GM12865 (cell line): ENCODE measurements at regions not wholly inside any gene's neighbourhood (a gene's known extent, or its start where the extent isn't known, plus 50 kb on each side); places are given as distances from the start of the nearest gene placed in this dataset.

ENCODE experiments used
- DNase-seq: peaks from one replicate; pipeline ENCODE4 v3.0.0; 2010; ENCODE audit warnings: low read depth
- H3K4me3 ChIP-seq: 2 replicates; pipeline ENCODE4 v1.5.1; 2011; ENCODE audit warnings: mild to moderate bottlenecking, low read depth, low read length, control low read depth
- TF ChIP-seq, protein P1 (sequence below): IDR thresholded peaks from 2 replicates; pipeline ENCODE4 v1.5.1; 2011; ENCODE audit warnings: low read length, control low read depth, low read depth, inconsistent platforms; ENCODE audit not compliant: insufficient read depth; ENCODE audit errors: missing control alignments

DNA sequence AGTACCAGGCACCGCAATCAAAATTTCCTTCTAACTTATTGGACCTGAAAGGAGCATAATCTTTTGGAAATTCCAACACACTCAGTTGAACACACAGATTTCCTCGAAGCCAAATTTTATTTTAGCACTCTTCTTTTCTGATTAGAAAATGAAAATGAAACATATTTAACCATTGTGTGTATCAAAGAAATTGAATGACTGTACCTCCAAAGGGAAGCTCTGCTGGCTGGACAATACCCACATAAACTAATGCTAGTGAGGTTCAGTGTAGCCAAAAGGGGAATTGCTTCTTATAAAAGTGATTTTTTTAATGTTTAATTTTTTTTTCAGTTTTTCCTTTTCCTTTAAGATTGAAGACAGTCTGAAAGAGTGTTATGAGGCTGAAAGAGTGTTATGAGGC is 239.6 kb upstream of the NREP start:
- TF ChIP-seq, protein P1, sequence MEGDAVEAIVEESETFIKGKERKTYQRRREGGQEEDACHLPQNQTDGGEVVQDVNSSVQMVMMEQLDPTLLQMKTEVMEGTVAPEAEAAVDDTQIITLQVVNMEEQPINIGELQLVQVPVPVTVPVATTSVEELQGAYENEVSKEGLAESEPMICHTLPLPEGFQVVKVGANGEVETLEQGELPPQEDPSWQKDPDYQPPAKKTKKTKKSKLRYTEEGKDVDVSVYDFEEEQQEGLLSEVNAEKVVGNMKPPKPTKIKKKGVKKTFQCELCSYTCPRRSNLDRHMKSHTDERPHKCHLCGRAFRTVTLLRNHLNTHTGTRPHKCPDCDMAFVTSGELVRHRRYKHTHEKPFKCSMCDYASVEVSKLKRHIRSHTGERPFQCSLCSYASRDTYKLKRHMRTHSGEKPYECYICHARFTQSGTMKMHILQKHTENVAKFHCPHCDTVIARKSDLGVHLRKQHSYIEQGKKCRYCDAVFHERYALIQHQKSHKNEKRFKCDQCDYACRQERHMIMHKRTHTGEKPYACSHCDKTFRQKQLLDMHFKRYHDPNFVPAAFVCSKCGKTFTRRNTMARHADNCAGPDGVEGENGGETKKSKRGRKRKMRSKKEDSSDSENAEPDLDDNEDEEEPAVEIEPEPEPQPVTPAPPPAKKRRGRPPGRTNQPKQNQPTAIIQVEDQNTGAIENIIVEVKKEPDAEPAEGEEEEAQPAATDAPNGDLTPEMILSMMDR, result no peak
- no peak for DNase-seq
- H3K4me3 ChIP-seq, result no peak overlapping the region

DNA sequence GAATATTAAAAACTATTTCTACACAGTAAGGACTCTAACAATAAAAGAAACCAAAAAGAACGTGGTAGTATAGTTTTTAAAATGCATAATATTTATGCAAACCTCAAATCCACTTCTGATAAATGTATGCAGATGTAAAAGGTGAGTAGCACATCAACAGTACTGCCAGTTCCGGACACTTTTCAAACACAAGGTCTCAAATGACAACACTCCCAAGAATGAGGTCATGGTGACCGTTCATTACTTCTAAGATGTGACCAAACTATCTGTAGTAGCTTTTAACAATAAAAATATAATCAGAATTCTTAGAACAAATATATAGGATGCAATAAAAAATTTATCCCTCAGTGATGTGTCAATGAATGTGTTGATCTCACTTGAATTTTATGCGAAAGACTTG is 238.7 kb upstream of the NREP start:
- DNase-seq, result no peak
- TF ChIP-seq, protein P1, result no peak
- H3K4me3 ChIP-seq, result no peak overlapping the region

DNA sequence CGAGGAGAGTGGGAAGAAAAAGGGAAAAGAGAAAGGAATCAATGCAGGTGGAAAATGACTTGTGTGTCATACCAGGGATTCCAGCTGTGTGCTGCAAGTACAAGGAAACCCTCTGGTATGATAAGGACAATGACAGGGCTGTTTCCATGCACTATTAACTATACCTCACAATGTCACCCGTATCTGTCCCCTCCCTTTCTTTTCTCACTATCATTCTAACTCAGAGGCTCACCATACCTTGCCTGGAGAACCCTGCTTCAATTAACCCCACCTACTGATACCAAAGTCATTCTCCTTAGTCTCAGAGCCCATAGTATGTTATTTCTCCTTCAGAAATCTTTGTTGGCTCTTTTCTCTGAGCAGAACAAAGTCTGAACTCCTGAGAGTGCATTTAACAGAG is 236.2 kb upstream of the NREP start:
- TF ChIP-seq, protein P1, result no peak
- peak; percentile 29 for DNase-seq
- no peak overlapping the region for H3K4me3 ChIP-seq

DNA sequence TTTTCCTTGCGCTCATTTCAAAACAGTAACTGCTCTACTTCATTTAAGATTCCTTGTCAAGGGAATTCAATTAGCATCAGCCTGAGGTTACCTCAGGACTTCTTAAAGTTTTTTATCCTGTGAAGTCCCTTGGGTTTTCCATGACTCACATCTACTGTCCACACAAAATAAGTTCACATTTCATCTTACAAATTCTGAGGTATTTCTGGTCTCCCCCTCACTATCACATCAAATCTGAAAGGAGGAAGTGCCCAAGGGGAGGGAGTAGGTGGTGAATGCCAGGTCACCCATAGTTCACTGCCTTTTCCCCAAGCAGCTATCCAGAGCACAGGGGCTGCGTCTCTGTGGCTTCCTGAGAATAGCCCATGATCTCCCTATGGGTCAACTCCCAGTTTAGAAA is 227.1 kb upstream of the NREP start:
- no peak overlapping the region for H3K4me3 ChIP-seq
- TF ChIP-seq, protein P1, result no peak
- DNase-seq, result peak; percentile 42

DNA sequence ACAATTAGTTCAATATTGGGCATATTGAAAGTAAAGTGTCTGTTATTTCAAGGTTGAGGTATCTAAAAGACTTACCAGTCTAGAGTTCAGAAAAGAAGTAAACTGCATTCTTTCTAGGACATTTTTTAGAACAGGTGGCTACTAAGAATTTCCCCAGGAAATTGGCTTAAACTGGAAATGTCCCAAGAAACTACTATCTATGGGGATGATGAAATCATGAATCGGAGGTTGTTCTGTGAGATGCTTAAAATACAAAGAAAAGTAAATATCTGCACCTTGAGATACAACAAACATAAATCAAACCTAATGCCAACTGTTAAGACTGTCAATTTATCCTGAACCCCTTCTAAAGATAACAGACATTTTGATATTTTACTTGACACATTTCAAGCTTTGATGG is 226.5 kb upstream of the NREP start:
- H3K4me3 ChIP-seq, result no peak overlapping the region
- DNase-seq, result no peak
- TF ChIP-seq, protein P1, result no peak

DNA sequence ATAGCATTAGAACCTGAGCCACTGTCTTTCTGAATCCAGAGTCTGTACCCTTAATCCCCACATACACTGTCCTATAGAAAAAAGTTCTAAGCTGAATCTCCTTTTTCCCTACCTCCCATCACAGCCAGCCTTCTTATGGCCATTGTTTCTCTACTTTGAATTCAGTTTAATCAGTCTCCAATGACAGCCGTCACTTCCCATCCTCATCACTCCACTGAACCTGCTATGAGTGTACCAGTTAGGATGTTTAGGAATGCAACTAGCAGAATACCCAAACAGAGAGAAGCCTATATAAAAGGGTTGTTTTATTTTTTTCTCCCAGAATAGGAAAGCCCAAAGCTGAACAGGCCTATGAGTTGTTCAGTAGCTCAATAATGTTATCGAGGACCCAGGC is 220.4 kb upstream of the NREP start:
- no peak for DNase-seq
- no peak overlapping the region for H3K4me3 ChIP-seq
- TF ChIP-seq, protein P1, result no peak

DNA sequence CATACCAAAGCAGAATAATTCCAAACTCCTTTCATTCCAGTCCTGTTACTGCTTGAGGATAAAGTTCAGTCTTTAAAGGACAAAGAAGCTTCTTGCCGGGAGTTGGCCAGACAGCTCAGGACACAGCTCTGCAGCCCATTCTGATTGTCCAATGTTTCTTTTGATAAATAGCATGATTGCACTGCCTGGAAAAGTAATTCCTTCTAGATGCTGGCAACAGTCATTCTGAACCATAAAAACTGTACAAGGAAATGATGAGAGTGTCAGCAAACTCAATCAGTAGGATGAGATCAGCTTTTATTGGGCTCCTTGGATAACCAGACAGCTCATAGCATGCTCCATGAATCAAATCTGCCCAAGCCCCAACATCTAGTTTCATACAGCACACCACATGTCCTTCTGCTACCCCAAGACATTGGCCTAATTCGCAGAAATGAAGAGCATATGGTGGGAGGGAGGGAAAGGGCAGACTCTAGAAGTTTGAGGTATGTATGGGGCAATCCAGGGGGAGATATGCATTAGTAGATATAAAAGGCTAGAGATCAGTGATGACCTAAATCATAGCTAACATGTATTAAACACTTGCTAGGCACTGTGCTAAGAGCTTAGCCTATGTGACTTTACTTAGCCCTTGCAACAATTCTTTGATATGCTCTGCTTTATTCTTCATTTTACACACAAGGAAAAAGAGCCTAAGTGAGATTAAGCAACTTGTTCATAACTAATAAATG is 219.9 kb upstream of the NREP start:
- DNase-seq, result no peak
- H3K4me3 ChIP-seq, result no peak overlapping the region
- TF ChIP-seq, protein P1, result no peak
